Uterus (tissue), 2 donors: ENCODE measurements at regions not wholly inside any gene's neighbourhood (a gene's known extent, or its start where the extent isn't known, plus 50 kb on each side); places are given as distances from the start of the nearest gene placed in this dataset.

ENCODE experiments used
- POLR2A ChIP-seq, 2 donors: fragments of 450-650 bp; IDR thresholded peaks; one replicate each; pipeline ENCODE4 v1.6.1; 2016; ENCODE audit warnings: antibody characterized with exemption in 2 of 2, mild to moderate bottlenecking in 1 of 2, moderate library complexity in 1 of 2
- TF ChIP-seq, protein P1 (sequence below), 4 experiments: fragments of 200-600 bp in 2 of 4; fragments of 450-650 bp in 2 of 4; sonication (generic) in 2 of 4; IDR thresholded peaks; one replicate each; pipeline ENCODE4 v1.5.1; 2016 to 2019; ENCODE audit warnings: antibody characterized with exemption in 4 of 4, mild to moderate bottlenecking in 2 of 4, moderate library complexity in 1 of 4

DNA sequence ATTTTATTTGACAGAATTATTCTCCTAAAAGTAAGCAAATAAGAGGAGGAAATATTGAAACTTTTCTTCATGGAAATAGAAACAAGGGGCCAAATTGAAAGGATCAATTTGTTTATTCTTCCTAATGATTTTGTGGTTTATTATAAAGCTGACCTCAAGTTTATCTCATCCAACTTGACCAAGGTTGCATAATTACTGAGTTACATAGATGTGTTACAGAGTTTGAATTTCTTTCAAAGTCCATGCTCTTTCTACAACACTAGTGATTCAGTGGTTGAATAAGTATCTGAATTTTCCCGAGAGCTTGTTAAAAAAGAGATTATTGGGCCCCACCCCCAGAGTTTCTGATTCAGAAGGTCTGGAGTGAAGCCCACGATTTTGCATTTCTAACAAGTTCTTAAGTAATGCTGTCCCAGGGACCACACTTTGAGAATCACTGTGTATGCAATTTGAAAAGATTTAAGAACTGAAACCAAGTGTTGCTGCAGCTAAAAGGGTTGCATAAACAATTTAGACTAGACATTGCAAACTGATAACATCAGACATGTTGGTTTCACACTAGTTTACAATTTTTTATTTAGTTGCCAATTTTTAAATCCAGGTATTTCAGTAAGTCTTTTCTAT is 485.7 kb upstream of the ANO5 start:
- TF ChIP-seq, protein P1, sequence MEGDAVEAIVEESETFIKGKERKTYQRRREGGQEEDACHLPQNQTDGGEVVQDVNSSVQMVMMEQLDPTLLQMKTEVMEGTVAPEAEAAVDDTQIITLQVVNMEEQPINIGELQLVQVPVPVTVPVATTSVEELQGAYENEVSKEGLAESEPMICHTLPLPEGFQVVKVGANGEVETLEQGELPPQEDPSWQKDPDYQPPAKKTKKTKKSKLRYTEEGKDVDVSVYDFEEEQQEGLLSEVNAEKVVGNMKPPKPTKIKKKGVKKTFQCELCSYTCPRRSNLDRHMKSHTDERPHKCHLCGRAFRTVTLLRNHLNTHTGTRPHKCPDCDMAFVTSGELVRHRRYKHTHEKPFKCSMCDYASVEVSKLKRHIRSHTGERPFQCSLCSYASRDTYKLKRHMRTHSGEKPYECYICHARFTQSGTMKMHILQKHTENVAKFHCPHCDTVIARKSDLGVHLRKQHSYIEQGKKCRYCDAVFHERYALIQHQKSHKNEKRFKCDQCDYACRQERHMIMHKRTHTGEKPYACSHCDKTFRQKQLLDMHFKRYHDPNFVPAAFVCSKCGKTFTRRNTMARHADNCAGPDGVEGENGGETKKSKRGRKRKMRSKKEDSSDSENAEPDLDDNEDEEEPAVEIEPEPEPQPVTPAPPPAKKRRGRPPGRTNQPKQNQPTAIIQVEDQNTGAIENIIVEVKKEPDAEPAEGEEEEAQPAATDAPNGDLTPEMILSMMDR (IDR thresholded peaks at IDR 0.05): no peak
- no peak for TF ChIP-seq POLR2A (IDR thresholded peaks at IDR 0.05)
